Fibroblast of lung (primary cell): ENCODE measurements at regions not wholly inside any gene's neighbourhood (a gene's known extent, or its start where the extent isn't known, plus 50 kb on each side); places are given as distances from the start of the nearest gene placed in this dataset.

Experiments used
- DNase-seq, 2 donors: peaks; one replicate each; pipeline versions ENCODE4 v3.0.0 to v3.0.0-alpha.2; 2010; ENCODE audit warnings: low read depth in 2 of 2
- H2AFZ ChIP-seq: 2 replicates; pipeline ENCODE4 v1.5.1; 2012; ENCODE audit warnings: low read length, control low read depth, inconsistent platforms
- H3K27ac ChIP-seq: 2 replicates; pipeline ENCODE4 v1.5.1; 2011; ENCODE audit warnings: low read length, control low read depth; ENCODE audit not compliant: insufficient read depth
- H3K27me3 ChIP-seq: 2 replicates; pipeline ENCODE4 v1.5.1; 2011; ENCODE audit warnings: mild to moderate bottlenecking, low read length; ENCODE audit not compliant: control insufficient read depth, insufficient read depth
- H3K36me3 ChIP-seq: 2 replicates; pipeline ENCODE4 v1.5.1; 2011; ENCODE audit warnings: low read length; ENCODE audit not compliant: control insufficient read depth, insufficient read depth
- H3K4me1 ChIP-seq: 2 replicates; pipeline ENCODE4 v1.5.1; 2011; ENCODE audit warnings: low read length; ENCODE audit not compliant: control insufficient read depth, insufficient read depth; ENCODE audit errors: extremely low read depth
- H3K4me2 ChIP-seq: 2 replicates; pipeline ENCODE4 v1.5.1; 2011; ENCODE audit warnings: low read length, control low read depth; ENCODE audit not compliant: insufficient read depth; ENCODE audit errors: extremely low read depth
- H3K4me3 ChIP-seq, 4 experiments: fragments of 200-600 bp in 1 of 4; sonication (generic) in 1 of 4; replicated peaks in 1 of 4; 2 replicates each; pipeline ENCODE4 v1.5.1; 2011 to 2016; ENCODE audit warnings: low read length in 4 of 4, low read depth in 3 of 4, mild to moderate bottlenecking in 3 of 4, control low read depth in 2 of 4, inconsistent platforms in 1 of 4, mixed read lengths in 1 of 4; ENCODE audit not compliant: insufficient read depth in 1 of 4; ENCODE audit errors: control extremely low read depth in 1 of 4
- H3K79me2 ChIP-seq: 2 replicates; pipeline ENCODE4 v1.5.1; 2012; ENCODE audit warnings: mild to moderate bottlenecking, low read length, inconsistent platforms; ENCODE audit not compliant: control insufficient read depth, insufficient read depth
- H3K9ac ChIP-seq: 2 replicates; pipeline ENCODE4 v1.5.1; 2011; ENCODE audit warnings: mild to moderate bottlenecking, low read length, control low read depth; ENCODE audit not compliant: insufficient read depth
- H3K9me3 ChIP-seq: 2 replicates; pipeline ENCODE4 v1.5.1; 2012; ENCODE audit warnings: low read depth, low read length; ENCODE audit not compliant: control insufficient read depth, insufficient read depth
- H4K20me1 ChIP-seq: 2 replicates; pipeline ENCODE4 v1.5.1; 2011; ENCODE audit warnings: low read length; ENCODE audit not compliant: control insufficient read depth, insufficient read depth; ENCODE audit errors: extremely low read depth
- CTCF ChIP-seq, 2 donors: IDR thresholded peaks in 1 of 2; conservative IDR thresholded peaks in 1 of 2; 1 replicate in 1 of 2; 2 replicates in 1 of 2; pipeline ENCODE4 v1.5.1; 2011 to 2012; ENCODE audit warnings: low read length in 2 of 2, control low read depth in 1 of 2, inconsistent platforms in 1 of 2, low read depth in 1 of 2, mild to moderate bottlenecking in 1 of 2
- EZH2 ChIP-seq: IDR thresholded peaks from 2 replicates; pipeline ENCODE4 v1.5.1; 2012; ENCODE audit warnings: low read length, control low read depth, mild to moderate bottlenecking; ENCODE audit errors: missing control alignments

DNA sequence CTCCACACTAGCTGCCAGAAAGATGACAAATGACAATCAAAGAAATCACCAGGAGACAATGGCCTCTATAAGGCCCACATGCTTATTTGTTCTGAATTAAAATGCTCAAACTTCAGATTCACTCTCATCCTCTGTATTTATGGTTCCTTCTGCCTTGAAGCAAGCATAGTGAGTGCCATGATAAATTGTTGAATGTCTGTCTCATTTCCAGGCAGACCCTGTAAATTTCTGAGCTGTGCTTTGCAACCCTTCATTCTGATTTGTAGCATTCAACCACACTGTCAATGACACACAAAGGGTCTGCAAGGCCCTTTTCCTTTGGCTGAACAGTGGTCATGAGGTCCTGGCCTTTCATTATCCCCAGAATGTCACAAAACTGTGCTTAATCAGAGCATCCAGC lies 506.6 kb upstream of the GHITM start:
- no peak overlapping the region for H3K4me3 ChIP-seq
- no peaks in the 10 kb centered on the region for H3K36me3 ChIP-seq
- TF ChIP-seq EZH2, result no peak
- no peak for TF ChIP-seq CTCF (conservative IDR thresholded peaks at IDR 0.05 in 1 of 2, IDR thresholded peaks at IDR 0.05 in 1 of 2; ENCODE audit: low read depth in 1 of 2, low read length in 2 of 2)
- no peak overlapping the region for H3K9ac ChIP-seq
- no peak overlapping the region for H3K4me2 ChIP-seq
- H2AFZ ChIP-seq, result no peak overlapping the region
- no peaks in the 10 kb centered on the region for H3K79me2 ChIP-seq
- H4K20me1 ChIP-seq, result no peaks in the 10 kb centered on the region
- H3K27me3 ChIP-seq, result no peaks in the 10 kb centered on the region
- no peak overlapping the region for H3K27ac ChIP-seq
- DNase-seq, result no peak
- H3K9me3 ChIP-seq, result no peaks in the 10 kb centered on the region
- H3K4me1 ChIP-seq, result no peaks in the 10 kb centered on the region

- H3K9me3 ChIP-seq, result no peaks in the 10 kb centered on the region
- H3K79me2 ChIP-seq, result no peaks in the 10 kb centered on the region
- no peaks in the 10 kb centered on the region for H4K20me1 ChIP-seq
- no peak for DNase-seq
- no peaks in the 10 kb centered on the region for H3K36me3 ChIP-seq
- TF ChIP-seq EZH2, result no peak
- no peak for TF ChIP-seq CTCF (conservative IDR thresholded peaks at IDR 0.05 in 1 of 2, IDR thresholded peaks at IDR 0.05 in 1 of 2; ENCODE audit: low read depth in 1 of 2, low read length in 2 of 2)
- H3K4me2 ChIP-seq, result no peak overlapping the region
- H3K9ac ChIP-seq, result no peak overlapping the region
- H3K27ac ChIP-seq, result no peak overlapping the region
- no peak overlapping the region for H3K4me3 ChIP-seq
- no peaks in the 10 kb centered on the region for H3K4me1 ChIP-seq
- no peaks in the 10 kb centered on the region for H3K27me3 ChIP-seq
- H2AFZ ChIP-seq, result no peak overlapping the region
These were observed 505.8 kb upstream of the GHITM start for GRCh38 chr10:83633547-83633946.

DNA sequence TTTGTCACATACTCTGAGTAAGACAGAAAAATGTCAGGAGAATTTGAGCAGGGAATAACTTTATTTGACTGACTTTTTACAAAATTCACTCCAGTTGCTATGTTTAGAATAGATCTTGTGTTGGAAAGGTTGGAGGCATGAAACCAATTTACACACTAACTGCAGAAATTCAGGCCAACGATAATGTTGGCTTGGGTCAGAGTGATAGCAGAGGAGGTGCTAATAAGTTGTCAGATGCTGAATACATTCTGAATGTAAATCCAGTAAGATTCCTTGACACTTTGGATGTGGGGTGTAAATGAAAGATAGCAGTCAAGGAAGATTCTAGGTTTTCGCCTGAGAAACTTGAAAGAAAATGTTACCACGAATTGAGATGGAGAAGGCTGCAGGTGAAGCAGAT lies 502.5 kb upstream of the GHITM start:
- Histone ChIP-seq H3K27ac (no peak overlapping the region), H3K79me2 (no peaks in the 10 kb centered on the region), H2AFZ (no peak overlapping the region), H3K27me3 (no peaks in the 10 kb centered on the region), H3K36me3 (no peaks in the 10 kb centered on the region), H3K9me3 (no peaks in the 10 kb centered on the region), H3K9ac (no peak overlapping the region), H4K20me1 (no peaks in the 10 kb centered on the region), H3K4me2 (no peak overlapping the region), H3K4me3 (no peak overlapping the region), H3K4me1 (no peaks in the 10 kb centered on the region)
- no peak for DNase-seq
- TF ChIP-seq CTCF (conservative IDR thresholded peaks at IDR 0.05 in 1 of 2, IDR thresholded peaks at IDR 0.05 in 1 of 2; ENCODE audit: low read depth in 1 of 2, low read length in 2 of 2) (no peak), EZH2 (no peak)
